ENCODE measurements at regions not wholly inside any gene's neighbourhood (a gene's known extent, or its start where the extent isn't known, plus 50 kb on each side); places are given as distances from the start of the nearest gene placed in this dataset.

- TF ChIP-seq CTCF (conservative IDR thresholded peaks at IDR 0.05 in 1 of 2, IDR thresholded peaks at IDR 0.05 in 1 of 2; ENCODE audit: extremely low read depth in 1 of 2, insufficient read depth in 1 of 2, low read depth in 1 of 2, low read length in 2 of 2) (no peak), EZH2 (IDR thresholded peaks at IDR 0.05; ENCODE audit: borderline replicate concordance, low read length) (no peak)
Observed at GRCh38 chr14:83309833-83310232, 1776.2 kb upstream of the SEL1L start.

Measured in mammary epithelial cell (primary cell).